T-cell (primary cell): ENCODE measurements at regions not wholly inside any gene's neighbourhood (a gene's known extent, or its start where the extent isn't known, plus 50 kb on each side); places are given as distances from the start of the nearest gene placed in this dataset.

Experiments used
- ATAC-seq, 4 experiments: fragments of 200-7000 bp in 3 of 4; fragments of 150-1000 bp in 1 of 4; cut with Tn5 transposase; replicated peaks in 1 of 4; 1 replicate in 3 of 4; 2 replicates in 1 of 4; pipeline ENCODE4 v1.10.0; 2021; ENCODE audit warnings: moderate library complexity in 3 of 4, mild to moderate bottlenecking in 2 of 4, moderate number of reproducible peaks in 1 of 4
- CTCF ChIA-PET, 2 donors: fragments of 300-600 bp; sonication (Branson Sonifier 250); formaldehyde crosslinking; loops; one replicate each; lab custom pipeline; 2022; ENCODE audit warnings: antibody characterized with exemption in 2 of 2; lab: Charles Lee
- POLR2A ChIA-PET, 2 donors: fragments of 300-600 bp; sonication (Branson Sonifier 250); formaldehyde crosslinking; loops; one replicate each; lab custom pipeline; 2022; ENCODE audit warnings: antibody characterized with exemption in 2 of 2; lab: Charles Lee
- DNase-seq, 35 experiments: peaks; one replicate each; pipeline versions ENCODE4 v3.0.0 to v3.0.0-alpha.2; 2013 to 2023
- H3K27ac ChIP-seq: one replicate; pipeline ENCODE4 v1.5.1; 2013; ENCODE audit warnings: low read length
- H3K27me3 ChIP-seq, 2 experiments: replicated peaks in 1 of 2; 1 replicate in 1 of 2; 2 replicates in 1 of 2; pipeline versions ENCODE4 v1.6.1 to v1.7.0; 2013; ENCODE audit warnings: low read length in 1 of 2, mixed read lengths in 1 of 2; ENCODE audit not compliant: control insufficient read depth in 2 of 2, insufficient read depth in 2 of 2; ENCODE audit errors: extremely low read depth in 1 of 2
- H3K36me3 ChIP-seq, 2 donors: 1 replicate in 1 of 2; 2 replicates in 1 of 2; pipeline versions ENCODE4 v1.6.1 to v1.7.0; 2013; ENCODE audit warnings: low read length in 1 of 2; ENCODE audit not compliant: control insufficient read depth in 2 of 2, insufficient read depth in 1 of 2; ENCODE audit errors: extremely low read depth in 1 of 2
- H3K4me1 ChIP-seq, 2 experiments: 1 replicate in 1 of 2; 2 replicates in 1 of 2; pipeline versions ENCODE4 v1.6.1 to v1.7.0; 2013; ENCODE audit warnings: low read length in 2 of 2, mixed read lengths in 1 of 2; ENCODE audit not compliant: insufficient read depth in 2 of 2, control insufficient read depth in 1 of 2; ENCODE audit errors: extremely low read depth in 1 of 2
- H3K4me3 ChIP-seq, 2 donors: 1 replicate in 1 of 2; 2 replicates in 1 of 2; pipeline versions ENCODE4 v1.5.1 to v1.7.0; 2013; ENCODE audit warnings: mild to moderate bottlenecking in 2 of 2, low read length in 1 of 2, moderate library complexity in 1 of 2; ENCODE audit not compliant: control insufficient read depth in 1 of 2; ENCODE audit errors: extremely low read depth in 1 of 2
- H3K9me3 ChIP-seq: 2 replicates; pipeline ENCODE4 v1.7.0; 2013
- H3K27ac Mint-ChIP-seq, 2 donors: one replicate each; pipeline ENCODE4 v1.8.0; 2020 to 2021; ENCODE audit warnings: mild to moderate bottlenecking in 2 of 2, mixed read lengths in 2 of 2
- H3K27me3 Mint-ChIP-seq, 2 donors: one replicate each; pipeline ENCODE4 v1.8.0; 2021 to 2022; ENCODE audit warnings: mixed read lengths in 2 of 2
- H3K36me3 Mint-ChIP-seq: one replicate; pipeline ENCODE4 v1.8.0; 2021; ENCODE audit warnings: mixed read lengths
- H3K4me1 Mint-ChIP-seq, 3 donors: one replicate each; pipeline ENCODE4 v1.8.0; 2020 to 2022; ENCODE audit warnings: mixed read lengths in 3 of 3, mild to moderate bottlenecking in 1 of 3
- H3K4me3 Mint-ChIP-seq, 3 donors: one replicate each; pipeline ENCODE4 v1.8.0; 2020 to 2022; ENCODE audit warnings: mild to moderate bottlenecking in 3 of 3, mixed read lengths in 3 of 3, moderate library complexity in 3 of 3
- H3K9me3 Mint-ChIP-seq, 3 donors: one replicate each; pipeline ENCODE4 v1.8.0; 2020 to 2022; ENCODE audit warnings: mixed read lengths in 3 of 3
- WGBS: methylation state at CpG from one replicate; pipeline ENCODE4 v1.1.5; 2013; ENCODE audit warnings: missing lambda C conversion rate; ENCODE audit not compliant: insufficient coverage; 5-methylcytosine and 5-hydroxymethylcytosine counted together

- no peak overlapping the region for H3K27ac Mint-ChIP-seq
- Histone ChIP-seq H3K36me3 (no peaks in the 10 kb centered on the region), H3K4me3 (no peak overlapping the region), H3K4me1 (no peaks in the 10 kb centered on the region), H3K9me3 (no peaks in the 10 kb centered on the region), H3K27ac (no peak overlapping the region), H3K27me3 (no peaks in the 10 kb centered on the region)
- POLR2A ChIA-PET: interaction anchor here in 1 of 2 donors (0.8 kb wide), 1 partner anchor 163 kb away, joined by 3 read pairs; no protein-coding TSS in a partner anchor
- no peak for ATAC-seq
- no peaks in the 10 kb centered on the region for H3K9me3 Mint-ChIP-seq
- WGBS: 79% methylated on average over 2 of the region's 8 CpGs
- no peak overlapping the region for H3K4me3 Mint-ChIP-seq
- no peaks in the 10 kb centered on the region for H3K27me3 Mint-ChIP-seq
- no peaks in the 10 kb centered on the region for H3K36me3 Mint-ChIP-seq
- DNase-seq: no peak
- CTCF ChIA-PET: no interaction called here
- H3K4me1 Mint-ChIP-seq: no peaks in the 10 kb centered on the region
Measured at GRCh38 chr6:95087394-95088097, 489.8 kb upstream of the MANEA start.

GRCh38 chr6:95091823-95092436 lies 485.4 kb upstream of the MANEA start:
- H3K36me3 Mint-ChIP-seq: no peaks in the 10 kb centered on the region
- no peaks in the 10 kb centered on the region for H3K27me3 Mint-ChIP-seq
- no peaks in the 10 kb centered on the region for H3K9me3 ChIP-seq
- no peak overlapping the region for H3K27ac ChIP-seq
- POLR2A ChIA-PET: no interaction called here
- H3K27me3 ChIP-seq: no peaks in the 10 kb centered on the region
- DNase-seq: peak in 1 of 35 experiments; percentile 2
- no peak for ATAC-seq
- H3K4me1 Mint-ChIP-seq: no peaks in the 10 kb centered on the region
- no peaks in the 10 kb centered on the region for H3K4me1 ChIP-seq
- no peaks in the 10 kb centered on the region for H3K36me3 ChIP-seq
- no peak overlapping the region for H3K4me3 Mint-ChIP-seq
- no peak overlapping the region for H3K4me3 ChIP-seq
- CTCF ChIA-PET: interaction anchor here in 1 of 2 donors (0.5 kb wide), 1 partner anchor 8 kb away, joined by 3 read pairs; no protein-coding TSS in a partner anchor
- no CpG with 5 or more reads among the region's 5 CpGs for WGBS
- no peaks in the 10 kb centered on the region for H3K9me3 Mint-ChIP-seq
- H3K27ac Mint-ChIP-seq: no peak overlapping the region

GRCh38 chr6:95093154-95093553 lies 484.2 kb upstream of the MANEA start:
- Histone ChIP-seq H3K4me3 (no peak overlapping the region), H3K27ac (no peak overlapping the region), H3K36me3 (no peaks in the 10 kb centered on the region), H3K4me1 (no peaks in the 10 kb centered on the region), H3K27me3 (no peaks in the 10 kb centered on the region), H3K9me3 (no peaks in the 10 kb centered on the region)
- DNase-seq (no peak), ATAC-seq (no peak)
- CTCF ChIA-PET: no interaction called here
- WGBS: 60% methylated on average over 1 of the region's 4 CpGs
- no peaks in the 10 kb centered on the region for H3K36me3 Mint-ChIP-seq
- H3K27me3 Mint-ChIP-seq: no peaks in the 10 kb centered on the region
- H3K4me1 Mint-ChIP-seq: no peaks in the 10 kb centered on the region
- no peak overlapping the region for H3K4me3 Mint-ChIP-seq
- no peak overlapping the region for H3K27ac Mint-ChIP-seq
- H3K9me3 Mint-ChIP-seq: no peaks in the 10 kb centered on the region
- POLR2A ChIA-PET: no interaction called here

- Histone ChIP-seq H3K36me3 (no peaks in the 10 kb centered on the region), H3K27me3 (no peaks in the 10 kb centered on the region), H3K9me3 (no peaks in the 10 kb centered on the region), H3K27ac (no peak overlapping the region), H3K4me3 (no peak overlapping the region), H3K4me1 (no peaks in the 10 kb centered on the region)
- Mint-ChIP-seq H3K36me3 (no peaks in the 10 kb centered on the region), H3K4me1 (no peaks in the 10 kb centered on the region), H3K9me3 (no peaks in the 10 kb centered on the region), H3K27ac (no peak overlapping the region), H3K4me3 (no peak overlapping the region), H3K27me3 (no peaks in the 10 kb centered on the region)
- ChIA-PET POLR2A (no interaction called here), CTCF (no interaction called here)
- DNase-seq (no peak), ATAC-seq (no peak)
- no CpG with 5 or more reads among the region's 6 CpGs for WGBS
Measured at GRCh38 chr6:95094751-95095663, 482.3 kb upstream of the MANEA start.

GRCh38 chr6:95095855-95096254 lies 481.5 kb upstream of the MANEA start:
- POLR2A ChIA-PET: no interaction called here

GRCh38 chr6:95099410-95099809 lies 477.9 kb upstream of the MANEA start:
- H3K9me3 Mint-ChIP-seq: no peaks in the 10 kb centered on the region
- no peak overlapping the region for H3K4me3 ChIP-seq
- H3K27me3 ChIP-seq: no peaks in the 10 kb centered on the region
- H3K36me3 ChIP-seq: no peaks in the 10 kb centered on the region
- no peaks in the 10 kb centered on the region for H3K4me1 ChIP-seq
- no peaks in the 10 kb centered on the region for H3K27me3 Mint-ChIP-seq
- H3K9me3 ChIP-seq: no peaks in the 10 kb centered on the region
- no peak overlapping the region for H3K27ac Mint-ChIP-seq
- H3K4me3 Mint-ChIP-seq: no peak overlapping the region
- no CpG with 5 or more reads among the region's 1 CpG for WGBS
- H3K27ac ChIP-seq: no peak overlapping the region
- ChIA-PET CTCF (no interaction called here), POLR2A (no interaction called here)
- DNase-seq (no peak), ATAC-seq (no peak)
- no peaks in the 10 kb centered on the region for H3K36me3 Mint-ChIP-seq
- no peaks in the 10 kb centered on the region for H3K4me1 Mint-ChIP-seq

More at GRCh38 chr6:95095855-95096254, 481.5 kb upstream of the MANEA start:
- Mint-ChIP-seq H3K27ac (no peak overlapping the region), H3K4me3 (no peak overlapping the region), H3K9me3 (no peaks in the 10 kb centered on the region), H3K27me3 (no peaks in the 10 kb centered on the region), H3K4me1 (no peaks in the 10 kb centered on the region), H3K36me3 (no peaks in the 10 kb centered on the region)
- no CpG with 5 or more reads among the region's 2 CpGs for WGBS
- ATAC-seq (no peak), DNase-seq (no peak)
- Histone ChIP-seq H3K4me1 (no peaks in the 10 kb centered on the region), H3K4me3 (no peak overlapping the region), H3K27ac (no peak overlapping the region), H3K9me3 (no peaks in the 10 kb centered on the region), H3K27me3 (no peaks in the 10 kb centered on the region), H3K36me3 (no peaks in the 10 kb centered on the region)
- CTCF ChIA-PET: no interaction called here
